Calu3 (cell line): ENCODE measurements at regions not wholly inside any gene's neighbourhood (a gene's known extent, or its start where the extent isn't known, plus 50 kb on each side); places are given as distances from the start of the nearest gene placed in this dataset.

Source experiments
- BruUV-seq: library from RNA; stranded (reverse); fragments of 400-500 nt; replicated peaks from 2 replicates; lab custom pipeline; 2021; lab: Mats Ljungman, UMichigan
- CTCF ChIA-PET: fragments of 300-600 bp; sonication (Branson Sonifier 250); formaldehyde crosslinking; loops from one replicate; lab custom pipeline; 2022; ENCODE audit warnings: antibody characterized with exemption; lab: Charles Lee
- DNase-seq: peaks from one replicate; pipeline ENCODE4 v3.0.0; 2022
- H3K27ac Mint-ChIP-seq: one replicate; pipeline ENCODE4 v1.8.0; 2022; ENCODE audit warnings: mixed read lengths; ENCODE audit not compliant: unreplicated experiment
- H3K27me3 Mint-ChIP-seq: one replicate; pipeline ENCODE4 v1.8.0; 2022; ENCODE audit warnings: mixed read lengths; ENCODE audit not compliant: unreplicated experiment
- H3K36me3 Mint-ChIP-seq: one replicate; pipeline ENCODE4 v1.8.0; 2022; ENCODE audit warnings: mild to moderate bottlenecking, moderate library complexity, mixed read lengths; ENCODE audit not compliant: insufficient read depth, unreplicated experiment
- H3K4me1 Mint-ChIP-seq: one replicate; pipeline ENCODE4 v1.8.0; 2022; ENCODE audit warnings: mild to moderate bottlenecking, low read depth, mixed read lengths; ENCODE audit not compliant: unreplicated experiment
- H3K4me3 Mint-ChIP-seq: one replicate; pipeline ENCODE4 v1.8.0; 2022; ENCODE audit warnings: mild to moderate bottlenecking, low read depth, moderate library complexity, mixed read lengths; ENCODE audit not compliant: unreplicated experiment
- H3K9me3 Mint-ChIP-seq: one replicate; pipeline ENCODE4 v1.8.0; 2022; ENCODE audit warnings: low read depth, mixed read lengths; ENCODE audit not compliant: unreplicated experiment
- intact Hi-C: fragments of 100-400 bp; cut with micrococcal nuclease; formaldehyde crosslinking; loops from one replicate; pipeline ENCODE4 v1.10.0; 2022; ENCODE audit not compliant: unreplicated experiment
- TF ChIP-seq, protein P1 (sequence below): fragments of 200-600 bp; IDR thresholded peaks from one replicate; pipeline ENCODE4 v1.8.0; 2022; ENCODE audit warnings: antibody characterized with exemption; ENCODE audit not compliant: unreplicated experiment

DNA sequence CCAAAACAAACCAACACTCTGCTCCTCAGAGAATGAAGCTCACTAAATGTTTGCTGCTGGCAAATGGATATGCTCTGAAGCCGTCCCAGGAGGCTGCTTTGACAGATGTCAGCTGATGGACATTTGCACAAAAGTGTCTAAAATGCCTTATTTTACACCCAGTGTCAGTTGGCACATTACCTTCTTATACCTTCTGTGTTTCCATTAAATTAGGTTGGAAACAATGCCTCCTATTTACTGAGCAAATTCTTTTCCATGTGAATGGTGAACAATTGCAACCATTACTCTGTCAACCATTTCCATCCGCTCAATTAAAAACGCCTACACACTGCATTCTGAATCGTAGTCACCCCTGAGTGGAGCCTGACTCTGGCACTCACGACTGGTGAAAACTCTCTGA, 1679.9 kb upstream of the FLRT2 start:
- no peaks in the 10 kb centered on the region for H3K4me1 Mint-ChIP-seq
- TF ChIP-seq, protein P1, sequence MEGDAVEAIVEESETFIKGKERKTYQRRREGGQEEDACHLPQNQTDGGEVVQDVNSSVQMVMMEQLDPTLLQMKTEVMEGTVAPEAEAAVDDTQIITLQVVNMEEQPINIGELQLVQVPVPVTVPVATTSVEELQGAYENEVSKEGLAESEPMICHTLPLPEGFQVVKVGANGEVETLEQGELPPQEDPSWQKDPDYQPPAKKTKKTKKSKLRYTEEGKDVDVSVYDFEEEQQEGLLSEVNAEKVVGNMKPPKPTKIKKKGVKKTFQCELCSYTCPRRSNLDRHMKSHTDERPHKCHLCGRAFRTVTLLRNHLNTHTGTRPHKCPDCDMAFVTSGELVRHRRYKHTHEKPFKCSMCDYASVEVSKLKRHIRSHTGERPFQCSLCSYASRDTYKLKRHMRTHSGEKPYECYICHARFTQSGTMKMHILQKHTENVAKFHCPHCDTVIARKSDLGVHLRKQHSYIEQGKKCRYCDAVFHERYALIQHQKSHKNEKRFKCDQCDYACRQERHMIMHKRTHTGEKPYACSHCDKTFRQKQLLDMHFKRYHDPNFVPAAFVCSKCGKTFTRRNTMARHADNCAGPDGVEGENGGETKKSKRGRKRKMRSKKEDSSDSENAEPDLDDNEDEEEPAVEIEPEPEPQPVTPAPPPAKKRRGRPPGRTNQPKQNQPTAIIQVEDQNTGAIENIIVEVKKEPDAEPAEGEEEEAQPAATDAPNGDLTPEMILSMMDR: no peak
- H3K4me3 Mint-ChIP-seq: no peak overlapping the region
- no peak overlapping the region for H3K27ac Mint-ChIP-seq
- H3K27me3 Mint-ChIP-seq: no peaks in the 10 kb centered on the region
- peaks cover 12% of the 10 kb centered on the region for H3K9me3 Mint-ChIP-seq
- no peak for DNase-seq
- no TSS peak for BruUV-seq
- CTCF ChIA-PET: no interaction called here
- no peaks in the 10 kb centered on the region for H3K36me3 Mint-ChIP-seq
- intact Hi-C loops: no loop called here

- no peak overlapping the region for H3K4me3 Mint-ChIP-seq
- intact Hi-C loops: no loop called here
- TF ChIP-seq, protein P1: no peak
- H3K36me3 Mint-ChIP-seq: no peaks in the 10 kb centered on the region
- peaks cover 23% of the 10 kb centered on the region for H3K9me3 Mint-ChIP-seq
- CTCF ChIA-PET: no interaction called here
- H3K27me3 Mint-ChIP-seq: no peaks in the 10 kb centered on the region
- BruUV-seq: no TSS peak
- DNase-seq: no peak
- H3K27ac Mint-ChIP-seq: no peak overlapping the region
- H3K4me1 Mint-ChIP-seq: no peaks in the 10 kb centered on the region
Measured at GRCh38 chr14:83856334-83856733, 1673.6 kb upstream of the FLRT2 start.

DNA sequence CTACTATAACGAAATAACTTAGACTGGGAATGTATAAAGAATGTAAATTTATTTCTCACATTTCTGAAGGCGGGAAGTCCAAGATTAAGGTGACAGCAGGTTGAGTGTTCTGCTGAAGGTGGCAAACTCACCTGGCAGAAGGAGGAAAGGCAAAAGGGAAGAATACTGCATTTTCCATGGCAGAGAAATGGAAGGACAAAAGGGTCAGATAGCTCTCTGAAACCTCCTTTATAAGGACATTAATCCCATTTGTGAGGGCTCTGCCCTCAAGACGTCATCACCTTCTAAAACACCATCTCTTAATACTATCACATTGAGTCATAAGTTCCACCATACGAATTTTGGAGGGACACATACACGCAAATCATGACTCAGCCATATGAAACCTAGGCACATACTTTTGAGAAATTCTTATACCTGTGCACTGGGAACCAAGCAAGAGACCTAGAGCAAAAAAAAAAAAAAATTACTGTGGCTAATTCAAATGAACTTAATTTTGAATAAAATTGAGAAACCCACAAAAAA, 1669.3 kb upstream of the FLRT2 start:
- no TSS peak for BruUV-seq
- DNase-seq: no peak
- Mint-ChIP-seq H3K27ac (no peak overlapping the region), H3K36me3 (no peaks in the 10 kb centered on the region), H3K27me3 (no peaks in the 10 kb centered on the region), H3K4me1 (no peaks in the 10 kb centered on the region), H3K9me3 (peaks cover 17% of the 10 kb centered on the region), H3K4me3 (no peak overlapping the region)
- CTCF ChIA-PET: no interaction called here
- TF ChIP-seq, protein P1: no peak
- intact Hi-C loops: no loop called here

GRCh38 chr14:83863042-83863774, 1666.7 kb upstream of the FLRT2 start:
- Mint-ChIP-seq H3K27ac (no peak overlapping the region), H3K9me3 (peaks cover 6% of the 10 kb centered on the region), H3K4me1 (no peaks in the 10 kb centered on the region), H3K36me3 (no peaks in the 10 kb centered on the region), H3K27me3 (no peaks in the 10 kb centered on the region), H3K4me3 (no peak overlapping the region)
- no TSS peak for BruUV-seq
- TF ChIP-seq, protein P1: no peak
- CTCF ChIA-PET: no interaction called here
- no peak for DNase-seq
- intact Hi-C loops: no loop called here
